NCI-H1436 treated with DMSO at 0.1 percent for 48 hours (cell line): ENCODE measurements at regions not wholly inside any gene's neighbourhood (a gene's known extent, or its start where the extent isn't known, plus 50 kb on each side); places are given as distances from the start of the nearest gene placed in this dataset.
"Not testable (repeated sequence)": the region's sequence is repeated elsewhere in the genome, so short reads cannot be mapped to it uniquely, and the experiment has no call there.

Experiments used
- DNase-seq: peaks from one replicate; lab custom pipeline; 2025; lab: John Stamatoyannopoulos, UW

DNA sequence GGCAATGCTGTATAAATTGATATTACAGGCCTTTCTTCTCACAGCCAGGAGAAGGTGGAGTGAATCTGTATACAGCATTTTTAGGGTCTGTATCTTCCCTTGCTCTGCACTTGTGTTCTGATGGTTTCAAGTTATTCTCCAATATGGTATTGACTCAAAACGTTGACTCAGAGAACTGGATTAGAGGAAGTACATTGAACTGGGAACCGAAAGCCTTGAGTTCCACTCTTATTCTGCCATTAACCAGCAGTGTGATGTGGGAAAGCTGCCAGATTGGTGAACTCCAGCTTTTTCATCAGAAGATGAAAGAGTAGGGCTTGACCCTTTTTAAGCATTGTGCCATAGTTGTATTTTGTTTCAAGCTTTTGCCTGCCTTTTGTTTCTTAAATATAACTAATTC, 167.7 kb downstream of the SPRY2 start:
- DNase-seq = no peak

DNA sequence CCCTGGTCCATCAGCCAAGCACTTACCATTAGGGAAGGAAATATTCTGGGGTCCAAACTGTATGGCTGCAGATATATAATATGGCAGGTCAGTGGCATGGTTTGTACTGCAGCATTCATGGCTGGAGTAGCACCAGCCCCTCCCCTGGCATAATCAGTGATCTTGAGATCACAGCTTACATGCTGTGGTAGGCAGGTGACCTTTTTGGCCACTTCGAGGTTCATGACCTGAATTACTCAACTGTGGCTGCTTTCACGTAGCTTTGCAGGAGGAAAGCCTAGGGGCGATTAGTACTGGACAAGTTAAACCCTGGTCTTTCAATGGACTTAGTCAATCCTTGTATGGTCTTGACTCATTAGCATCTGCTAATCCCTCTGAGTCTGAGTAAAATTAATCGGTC, 169.8 kb downstream of the SPRY2 start:
- DNase-seq = no peak

DNA sequence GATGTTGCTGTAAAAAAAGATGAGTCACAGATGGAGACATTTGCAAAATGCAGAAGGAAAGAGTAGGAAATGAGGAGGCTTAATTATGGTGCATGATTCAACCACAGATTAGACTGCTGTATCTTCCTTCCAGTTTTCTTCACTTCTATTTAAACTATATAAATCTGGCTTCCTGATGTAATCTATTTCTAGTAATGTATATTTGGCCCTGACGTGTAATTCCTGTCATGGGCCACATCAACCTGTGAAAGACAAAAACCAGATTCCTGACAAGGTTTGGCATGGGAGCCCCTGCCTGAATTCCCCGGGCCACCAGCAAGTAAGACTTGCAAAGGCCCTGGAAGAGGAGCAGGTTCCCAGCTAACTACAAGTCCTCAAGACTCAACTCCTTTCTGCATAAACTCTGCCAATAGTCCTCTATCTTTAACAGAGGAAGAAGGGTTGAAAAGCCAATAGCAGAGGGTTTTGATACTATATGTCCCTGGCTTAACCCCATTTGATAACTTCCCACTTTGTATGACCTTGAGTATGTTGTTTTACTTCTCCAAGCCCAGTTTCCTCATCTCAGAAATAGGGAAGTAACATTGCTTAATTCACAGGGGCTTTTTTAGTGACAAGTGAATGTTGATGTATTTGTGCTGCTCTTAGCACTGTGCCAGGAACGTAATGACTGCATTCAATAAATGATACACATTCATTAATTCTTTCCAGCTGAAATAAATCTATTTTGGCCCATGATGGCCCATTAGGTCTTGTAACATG, 172.7 kb downstream of the SPRY2 start:
- DNase-seq = no peak

DNA sequence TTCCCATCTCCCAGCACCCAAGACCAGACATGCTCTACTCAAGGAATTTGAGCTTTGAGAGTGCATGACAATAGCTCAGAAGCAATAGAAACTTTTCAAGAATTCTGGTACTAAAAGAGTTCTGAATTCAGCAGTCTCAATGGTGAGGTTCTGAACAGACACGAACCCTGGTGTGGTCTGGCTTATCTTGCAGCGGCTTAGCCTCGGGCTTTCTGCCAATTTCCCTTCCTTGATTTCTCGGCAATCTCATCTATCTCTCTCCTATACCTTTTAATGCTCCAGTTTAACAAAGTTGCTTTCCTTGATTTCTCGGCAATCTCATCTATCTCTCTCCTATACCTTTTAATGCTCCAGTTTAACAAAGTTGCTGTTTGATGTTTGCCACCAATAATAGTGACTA, 174.6 kb downstream of the SPRY2 start:
- no peak for DNase-seq

DNA sequence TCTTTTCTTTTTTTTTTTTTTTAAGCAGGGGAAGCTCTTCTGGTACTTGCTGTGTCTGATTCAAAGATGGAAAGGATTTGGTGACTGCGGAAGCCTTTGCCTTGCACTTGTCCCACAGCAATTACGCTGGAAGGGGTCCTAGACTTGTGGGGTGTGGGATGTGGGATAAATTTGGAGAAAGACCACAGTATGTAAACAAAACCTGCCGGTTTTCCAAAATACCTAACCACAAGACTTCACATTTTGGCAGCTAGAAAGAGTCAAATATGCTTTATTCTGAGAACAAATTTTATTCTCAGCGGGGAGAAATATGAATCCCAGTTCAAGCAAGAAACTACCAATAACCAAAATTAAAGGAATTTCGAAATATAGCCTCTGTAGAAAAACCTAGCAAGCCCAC, 176.5 kb downstream of the SPRY2 start:
- DNase-seq = no peak

DNA sequence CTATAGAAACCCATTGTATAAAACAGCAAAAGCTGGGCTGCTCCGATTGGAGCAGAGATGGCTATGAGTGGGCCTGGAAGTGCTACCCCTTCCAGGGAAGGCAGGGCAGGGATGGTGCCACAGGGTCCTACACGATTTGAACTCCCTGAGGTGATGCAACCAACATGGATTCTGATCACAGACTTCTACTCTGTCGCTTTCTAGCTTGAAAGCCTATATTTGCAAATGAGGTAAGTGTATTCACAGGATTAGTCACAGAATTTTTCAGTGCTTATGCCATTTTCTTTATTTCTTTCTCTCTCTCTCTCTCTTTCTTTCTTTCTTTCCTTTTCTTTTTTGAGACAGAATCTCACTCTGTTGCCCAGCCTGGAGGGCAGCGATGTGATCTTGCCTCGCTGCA, 179.0 kb downstream of the SPRY2 start:
- no peak for DNase-seq

DNA sequence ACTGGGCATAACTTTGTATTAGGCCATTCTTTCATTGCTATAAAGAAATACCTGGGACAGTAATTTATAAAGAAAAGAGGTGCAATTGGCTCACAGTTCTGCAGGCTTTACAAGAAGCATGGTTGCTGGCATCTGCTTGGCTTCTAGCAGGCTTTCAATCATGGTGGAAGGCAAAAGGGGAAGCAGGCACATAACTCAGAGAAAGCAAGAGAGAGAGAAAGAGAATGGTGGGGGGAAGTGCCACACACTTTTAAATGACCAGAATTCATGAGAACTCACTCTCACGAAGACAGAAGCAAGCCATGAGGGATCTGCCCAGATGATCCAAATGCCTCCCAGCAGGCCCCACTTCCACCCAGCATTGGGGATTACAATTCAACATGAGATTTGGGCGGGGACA, 179.7 kb downstream of the SPRY2 start:
- DNase-seq = no peak

DNA sequence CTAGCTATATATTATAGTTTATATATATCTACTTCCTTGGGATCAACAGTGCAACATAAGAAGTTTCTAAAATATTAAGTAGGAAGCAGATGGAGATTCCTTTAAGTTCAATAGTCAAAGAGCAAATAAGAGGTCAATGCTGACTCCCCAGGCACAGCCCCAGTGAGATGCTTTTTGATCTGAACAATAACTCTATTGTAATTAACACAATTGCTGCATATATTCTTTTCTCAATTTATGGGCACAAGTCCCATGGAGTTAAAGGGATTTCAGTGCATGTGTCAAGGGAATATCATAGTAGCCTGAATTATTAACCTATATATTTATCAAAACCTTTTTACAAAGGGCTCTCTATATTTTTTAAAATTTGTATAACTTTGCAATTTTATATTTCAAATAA, 180.8 kb downstream of the SPRY2 start:
- DNase-seq = no peak

DNA sequence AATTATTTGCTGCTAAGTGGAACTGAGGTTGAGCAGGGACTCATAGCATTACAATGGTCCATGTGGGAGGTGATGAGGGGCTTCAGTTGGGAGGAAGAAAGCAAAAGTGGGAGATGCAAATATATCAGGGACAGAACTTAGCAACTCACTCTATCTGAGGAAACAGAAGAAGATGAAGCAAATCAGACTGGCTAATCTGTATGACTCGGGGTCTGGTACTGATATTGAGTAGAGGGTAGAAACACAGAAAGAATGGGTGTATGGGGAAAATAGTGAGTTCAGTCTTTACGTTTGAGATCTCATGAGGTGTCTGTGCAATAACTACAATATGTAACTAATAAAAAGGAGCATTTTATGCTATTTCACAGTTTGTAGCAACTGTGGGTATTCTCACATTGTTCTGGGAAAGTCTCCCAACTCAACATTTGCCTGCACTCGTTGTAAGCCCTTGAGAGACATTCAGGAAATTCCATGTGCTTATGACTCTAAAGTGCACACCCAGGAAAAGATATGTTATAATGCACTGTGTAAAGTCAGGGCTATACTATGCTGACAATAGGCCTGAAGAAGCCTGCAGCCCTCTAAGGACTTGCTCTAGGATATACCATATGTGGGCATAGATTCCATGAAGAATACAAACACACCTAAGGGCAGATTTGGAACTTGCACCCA, 183.5 kb downstream of the SPRY2 start:
- no peak for DNase-seq

DNA sequence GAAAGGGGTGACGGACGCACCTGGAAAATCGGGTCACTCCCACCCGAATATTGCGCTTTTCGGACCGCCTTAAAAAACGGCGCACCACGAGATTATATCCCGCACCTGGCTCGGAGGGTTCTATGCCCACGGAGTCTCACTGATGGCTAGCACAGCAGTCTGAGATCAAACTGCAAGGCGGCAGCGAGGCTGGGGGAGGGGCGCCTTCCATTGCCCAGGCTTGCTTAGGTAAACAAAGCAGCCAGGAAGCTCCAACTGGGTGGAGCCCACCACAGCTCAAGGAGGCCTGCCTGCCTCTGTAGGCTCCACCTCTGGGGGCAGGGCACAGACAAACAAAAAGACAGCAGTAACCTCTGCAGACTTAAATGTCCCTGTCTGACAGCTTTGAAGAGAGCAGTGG, 188.8 kb downstream of the SPRY2 start:
- not testable (repeated sequence) for DNase-seq

DNA sequence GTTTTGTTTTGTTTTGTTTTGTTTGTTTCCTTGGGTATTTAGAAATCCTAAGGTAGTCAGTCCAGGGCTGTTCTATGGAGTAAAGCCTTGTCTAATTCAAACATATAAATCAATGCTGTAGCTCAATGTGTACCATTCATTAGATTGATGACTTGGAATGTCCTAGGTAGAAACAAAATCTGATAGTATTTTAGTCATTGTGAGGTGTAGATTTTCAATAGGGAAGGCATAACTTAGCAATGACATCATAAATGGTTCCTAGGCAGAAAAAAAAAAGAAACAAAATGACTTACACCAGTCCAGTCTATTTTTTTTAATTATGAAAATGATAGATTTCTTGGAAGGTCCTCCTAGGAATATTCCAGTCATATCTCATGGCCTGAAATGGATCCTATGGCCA, 189.9 kb downstream of the SPRY2 start:
- DNase-seq = no peak

DNA sequence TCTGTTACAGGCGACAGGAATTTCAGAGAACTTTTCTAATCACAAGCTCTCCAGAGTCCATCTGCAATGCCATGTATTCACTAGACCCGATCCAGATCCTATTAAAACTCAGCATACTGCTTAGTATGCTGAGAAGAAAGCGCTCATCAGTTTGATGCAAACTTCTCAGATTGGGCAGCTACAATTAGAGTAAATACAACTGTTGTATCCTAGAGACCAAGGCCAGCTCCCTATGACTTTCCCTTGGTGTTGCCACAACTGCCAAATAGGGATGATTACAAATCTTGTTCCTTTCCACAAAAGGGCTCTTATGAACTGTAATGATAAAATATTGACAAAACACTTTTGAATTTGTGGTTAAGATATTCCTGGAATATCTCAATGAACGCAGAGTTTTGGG, 191.2 kb downstream of the SPRY2 start:
- no peak for DNase-seq

DNA sequence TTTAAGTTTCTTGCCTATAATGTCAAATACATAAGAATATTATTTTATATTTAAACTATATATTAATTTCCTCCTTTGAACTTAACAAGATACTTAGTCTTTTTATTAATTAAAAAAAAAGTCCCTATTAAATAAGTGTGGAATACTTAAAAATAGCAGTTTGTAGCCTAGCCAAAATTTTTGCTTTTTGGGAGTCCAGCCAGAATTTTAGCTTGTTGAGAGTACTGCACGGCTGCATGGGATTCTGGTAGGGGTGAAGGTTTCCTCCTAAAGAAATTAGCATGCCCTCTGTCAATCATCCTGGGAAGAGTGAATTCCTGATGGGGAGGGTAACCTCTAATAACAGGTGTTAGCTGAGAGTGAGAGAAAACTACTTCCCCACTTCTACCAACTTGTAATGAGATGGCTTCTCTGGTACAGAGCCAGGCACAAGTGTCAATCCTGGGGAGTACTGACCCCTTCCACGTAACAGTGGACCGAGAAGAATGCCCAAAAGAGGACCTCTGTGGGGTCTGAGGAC, 195.7 kb downstream of the SPRY2 start:
- no peak for DNase-seq

DNA sequence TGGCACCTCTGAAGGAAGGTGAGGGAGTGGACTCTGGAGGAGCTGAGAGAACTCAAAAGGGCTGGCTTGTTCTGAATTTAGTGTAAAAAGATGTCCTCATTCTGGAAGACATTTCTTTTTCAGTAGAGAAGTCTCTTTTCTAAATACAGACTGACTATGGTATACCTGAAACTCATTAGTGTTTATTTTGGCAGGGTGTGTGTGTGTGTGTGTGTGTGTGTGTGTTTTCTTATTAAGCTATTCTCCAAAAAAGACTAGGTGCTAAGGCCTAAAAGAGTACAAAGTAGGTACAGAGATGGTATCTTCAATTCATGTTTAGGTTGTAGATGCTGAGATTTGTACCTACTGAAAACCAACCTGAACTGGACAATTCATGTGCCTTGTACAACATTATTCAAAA, 196.4 kb downstream of the SPRY2 start:
- no peak for DNase-seq

DNA sequence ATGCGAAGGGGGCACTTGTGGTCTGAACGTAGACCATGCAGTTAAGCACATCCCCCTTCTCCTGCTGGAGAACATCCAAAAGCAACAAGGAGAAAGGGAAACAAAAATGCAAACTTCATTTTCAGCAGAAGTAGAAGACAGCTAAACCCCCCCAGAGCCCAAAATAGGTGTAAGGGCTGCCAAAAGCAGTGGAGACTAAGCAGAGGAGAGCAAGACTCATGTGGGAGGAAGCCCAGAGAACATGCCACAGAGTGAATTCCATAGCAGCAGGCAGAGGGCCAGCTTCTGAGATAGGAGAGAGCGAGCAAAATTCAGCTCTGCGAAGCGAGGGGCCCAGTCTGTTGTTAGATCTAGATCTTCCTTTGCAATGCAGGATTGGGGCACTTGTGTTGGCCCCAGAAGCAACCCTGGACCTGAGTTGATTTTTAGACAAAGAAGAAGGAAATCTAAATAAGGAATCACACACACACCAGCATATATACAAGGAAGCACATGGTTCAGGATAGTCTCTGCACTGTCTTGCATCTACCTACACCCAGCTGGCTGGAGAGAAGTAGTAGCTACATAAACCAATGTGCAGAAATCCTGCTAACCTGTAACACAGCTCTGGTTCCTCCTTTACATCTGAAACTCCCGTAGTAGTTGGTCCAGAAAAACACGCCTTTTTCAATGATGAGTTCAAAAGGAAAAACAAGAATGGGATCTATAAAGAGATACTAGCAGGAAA, 199.6 kb downstream of the SPRY2 start:
- DNase-seq = no peak

DNA sequence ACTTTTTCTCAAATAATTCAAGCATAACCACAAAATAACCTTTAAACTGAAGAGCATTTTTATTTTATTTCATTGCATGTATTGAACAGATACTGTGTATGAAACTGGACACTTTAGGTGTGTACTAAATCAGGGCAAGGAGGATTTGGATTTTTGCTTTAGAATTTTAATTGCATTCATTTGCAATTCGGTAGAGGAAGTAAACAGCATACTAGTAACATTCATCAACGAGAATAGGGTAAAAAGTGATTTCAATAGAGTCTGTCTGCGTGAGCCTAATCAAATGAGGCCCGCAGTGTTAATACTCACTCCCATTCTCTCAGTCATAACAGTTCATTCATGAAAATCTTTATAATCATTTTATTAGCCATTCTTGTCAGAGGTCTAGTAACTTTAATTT, 200.2 kb downstream of the SPRY2 start:
- DNase-seq = no peak

DNA sequence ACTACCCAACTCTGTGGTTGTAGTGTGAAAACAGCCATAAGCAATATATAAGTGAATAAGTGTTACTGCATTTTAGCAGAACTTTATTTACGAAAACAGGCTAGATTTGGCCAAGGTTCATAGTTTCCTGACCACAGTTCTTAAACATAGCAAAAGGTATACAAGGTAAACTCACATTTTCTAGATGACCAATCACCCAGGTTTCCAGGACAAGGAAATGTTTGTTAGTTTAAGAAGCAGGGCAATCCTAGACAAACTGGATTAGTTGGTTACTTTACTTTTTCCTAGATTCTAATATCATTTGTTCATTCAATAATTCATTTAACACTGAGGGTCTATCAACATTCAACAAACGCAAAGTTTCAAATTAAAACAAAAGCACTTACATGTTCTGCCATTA, 201.7 kb downstream of the SPRY2 start:
- no peak for DNase-seq

DNA sequence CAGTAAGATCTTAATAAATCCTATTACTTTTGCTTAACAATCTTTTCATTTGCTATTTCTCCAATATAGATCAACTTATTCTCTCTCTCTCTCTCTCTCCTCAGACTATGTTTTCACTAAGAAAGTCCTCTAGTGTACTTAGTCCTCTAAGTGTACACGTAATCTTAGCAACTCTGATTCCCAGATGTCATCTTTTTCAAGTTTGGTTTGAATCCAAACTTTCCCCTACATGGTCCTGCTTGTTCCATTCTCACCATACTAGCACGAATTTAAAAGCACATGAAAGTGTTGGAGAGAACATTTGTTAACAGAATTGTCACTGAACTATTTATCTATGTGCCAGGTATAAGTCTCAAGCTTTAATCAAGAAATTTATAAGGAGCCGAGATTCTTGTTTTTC, 202.9 kb downstream of the SPRY2 start:
- no peak for DNase-seq

DNA sequence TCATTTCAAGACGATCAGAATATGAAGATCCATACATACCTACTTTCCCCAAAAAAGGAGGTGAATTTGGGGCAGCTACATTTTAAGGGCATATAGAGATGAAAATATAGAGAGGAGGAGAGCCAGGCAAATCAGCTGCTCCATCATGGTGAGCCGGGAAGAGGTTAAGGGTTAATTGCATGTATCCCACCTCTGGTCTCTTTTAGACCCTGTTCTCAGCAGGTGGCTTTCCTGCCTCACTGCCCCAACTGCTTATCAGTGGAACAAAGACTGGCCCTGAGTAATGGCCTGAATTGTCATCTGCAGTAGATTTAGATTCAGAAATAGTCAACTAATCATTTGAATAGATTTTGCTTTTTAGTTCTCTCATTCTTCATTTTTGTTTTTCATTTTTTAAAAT, 206.6 kb downstream of the SPRY2 start:
- DNase-seq = no peak

DNA sequence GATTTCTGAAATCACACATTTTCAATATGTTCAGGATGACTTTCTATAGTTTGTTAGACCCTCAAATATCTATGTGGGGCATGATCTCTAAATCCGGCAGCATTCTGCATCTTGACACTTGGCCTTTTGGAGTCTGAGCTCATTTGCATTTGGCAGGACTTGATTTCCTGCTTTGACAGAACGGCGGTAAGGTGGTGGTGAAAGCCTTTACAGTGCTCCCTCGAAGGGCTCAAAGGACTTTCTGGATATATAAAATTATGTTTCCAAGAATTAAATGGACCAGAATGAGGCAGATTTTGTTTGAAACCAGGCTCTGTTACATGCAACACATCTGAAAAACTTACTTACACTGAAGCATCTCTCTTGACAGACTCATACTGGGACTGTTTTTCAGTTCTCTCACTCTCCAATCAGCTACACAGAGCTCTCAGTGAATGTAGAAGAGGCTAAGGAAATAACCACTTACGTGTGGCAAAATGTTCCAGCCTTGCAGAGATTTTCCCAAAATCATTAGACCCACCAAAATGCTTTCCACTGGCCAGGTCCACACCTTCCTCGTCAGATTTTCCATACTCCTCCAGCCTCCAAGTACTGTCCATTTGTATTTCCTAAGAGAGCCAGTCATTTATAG, 207.2 kb downstream of the SPRY2 start:
- no peak for DNase-seq

DNA sequence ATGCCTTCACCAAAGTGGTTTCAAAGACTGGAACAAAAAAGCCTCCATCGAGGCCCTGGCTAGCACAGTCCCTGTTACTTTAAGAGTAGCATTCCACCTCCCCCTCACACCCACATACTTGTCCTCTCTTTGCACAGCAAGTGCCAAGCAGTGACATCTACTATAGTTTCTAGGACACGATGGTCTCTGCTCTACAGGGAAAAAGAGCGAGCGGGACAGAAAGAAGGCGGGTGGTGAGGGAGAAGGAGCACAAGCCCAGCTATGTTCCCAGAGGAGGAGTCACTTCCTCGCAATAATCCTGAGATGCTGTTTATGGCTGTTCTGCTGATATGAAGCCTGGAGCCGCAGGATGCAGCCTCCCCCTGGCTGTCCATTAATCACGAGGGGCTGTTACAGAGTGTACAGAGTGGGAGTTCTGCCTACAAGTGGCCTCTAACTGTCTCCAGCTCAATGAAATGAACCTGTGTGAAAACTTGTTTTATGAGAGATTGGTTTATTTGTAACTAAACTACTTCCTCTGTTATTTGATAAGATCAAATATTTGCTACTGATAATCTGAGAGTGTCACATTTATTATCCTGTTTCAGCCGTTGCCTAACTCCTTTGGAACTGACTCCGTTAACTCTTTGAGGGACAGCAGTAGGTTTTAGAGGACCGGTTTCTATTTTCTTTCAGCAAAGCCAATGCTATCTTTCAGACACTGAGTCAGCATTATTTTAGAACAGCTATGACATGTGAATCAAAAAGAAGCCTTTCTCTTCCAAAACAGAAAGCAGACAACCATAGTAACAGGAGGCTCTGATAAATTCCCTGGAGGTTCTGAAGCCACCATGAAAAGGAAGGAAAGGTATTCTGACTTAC, 208.0 kb downstream of the SPRY2 start:
- no peak for DNase-seq

DNA sequence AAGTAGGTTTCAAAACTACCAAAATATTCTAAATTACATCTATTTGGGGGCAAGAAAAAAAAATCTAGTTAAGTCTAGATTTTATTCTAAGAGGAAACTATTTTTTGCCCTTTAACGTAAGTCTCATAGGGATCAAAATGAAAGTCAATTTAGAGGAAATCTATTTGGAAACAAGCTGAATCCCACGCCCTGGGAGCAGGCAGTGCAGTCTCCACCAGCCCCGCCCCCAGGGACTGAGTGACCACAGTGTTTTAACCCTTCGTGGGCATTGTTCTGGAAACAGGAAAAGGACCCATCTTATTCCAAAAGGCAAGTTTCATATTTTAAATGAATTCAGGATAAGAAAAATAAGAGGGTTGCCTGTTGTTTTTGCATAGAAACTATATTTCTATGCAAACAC, 209.7 kb downstream of the SPRY2 start:
- DNase-seq = no peak
